Erythroblast (primary cell): ENCODE measurements at regions not wholly inside any gene's neighbourhood (a gene's known extent, or its start where the extent isn't known, plus 50 kb on each side); places are given as distances from the start of the nearest gene placed in this dataset.

Experiments used
- DNase-seq, 2 experiments: peaks; one replicate each; lab custom pipeline; 2025; lab: John Stamatoyannopoulos, UW
- GATA1 ChIP-seq: IDR thresholded peaks from 2 replicates; pipeline ENCODE4 v1.6.1; 2011; ENCODE audit warnings: low read depth, mild to moderate bottlenecking, control low read depth, low read length, moderate library complexity
- POLR2A ChIP-seq: IDR thresholded peaks from 2 replicates; pipeline ENCODE4 v1.6.1; 2011; ENCODE audit warnings: mild to moderate bottlenecking, low read length

GRCh38 chr9:95740217-95741004 is 135.1 kb upstream of the ERCC6L2 start:
- TF ChIP-seq POLR2A (no peak), GATA1 (no peak)
- DNase-seq: no peak

GRCh38 chr9:95738438-95738837 is 137.1 kb upstream of the ERCC6L2 start:
- TF ChIP-seq GATA1: no peak
- no peak for TF ChIP-seq POLR2A

GRCh38 chr9:95736891-95737522 is 138.5 kb upstream of the ERCC6L2 start:
- TF ChIP-seq GATA1 (no peak), POLR2A (no peak)
- no peak for DNase-seq

More at GRCh38 chr9:95738438-95738837, 137.1 kb upstream of the ERCC6L2 start:
- no peak for DNase-seq

GRCh38 chr9:95736370-95736769 is 139.1 kb upstream of the ERCC6L2 start:
- no peak for TF ChIP-seq POLR2A
- no peak for TF ChIP-seq GATA1
- DNase-seq: no peak

- TF ChIP-seq POLR2A (no peak), GATA1 (no peak)
- no peak for DNase-seq
Measured at GRCh38 chr9:95735701-95736100, 139.8 kb upstream of the ERCC6L2 start.

GRCh38 chr9:95733741-95734666 is 141.5 kb upstream of the ERCC6L2 start:
- TF ChIP-seq POLR2A: no peak
- no peak for TF ChIP-seq GATA1
- no peak for DNase-seq

GRCh38 chr9:95732802-95733688 is 142.4 kb upstream of the ERCC6L2 start:
- no peak for DNase-seq
- TF ChIP-seq GATA1: no peak
- TF ChIP-seq POLR2A: no peak

- TF ChIP-seq GATA1: no peak
- DNase-seq: peak; percentile 6 to 12
Measured at GRCh38 chr9:95731876-95732275, 143.6 kb upstream of the ERCC6L2 start.

GRCh38 chr9:95729669-95730368 is 145.7 kb upstream of the ERCC6L2 start:
- TF ChIP-seq POLR2A (no peak), GATA1 (no peak)
- DNase-seq: peak in 1 of 2 experiments; percentile 1

GRCh38 chr9:95729046-95729445 is 146.4 kb upstream of the ERCC6L2 start:
- TF ChIP-seq POLR2A: no peak
- TF ChIP-seq GATA1: no peak
- no peak for DNase-seq

GRCh38 chr9:95727947-95728520 is 147.5 kb upstream of the ERCC6L2 start:
- TF ChIP-seq GATA1 (no peak), POLR2A (no peak)
- no peak for DNase-seq

- DNase-seq: peak; percentile 26 to 53
- TF ChIP-seq GATA1 (no peak), POLR2A (no peak)
Measured at GRCh38 chr9:95726756-95727155, 148.7 kb upstream of the ERCC6L2 start.

- TF ChIP-seq POLR2A (no peak), GATA1 (no peak)
- DNase-seq: no peak
Measured at GRCh38 chr9:95725045-95725444, 150.4 kb upstream of the ERCC6L2 start.
